C1 segment of cervical spinal cord (tissue), 14 donors: ENCODE measurements at regions not wholly inside any gene's neighbourhood (a gene's known extent, or its start where the extent isn't known, plus 50 kb on each side); places are given as distances from the start of the nearest gene placed in this dataset.

ENCODE experiments used
- DNase-seq, 14 donors: peaks; one replicate each; lab custom pipeline; 2025; lab: John Stamatoyannopoulos, UW

DNA sequence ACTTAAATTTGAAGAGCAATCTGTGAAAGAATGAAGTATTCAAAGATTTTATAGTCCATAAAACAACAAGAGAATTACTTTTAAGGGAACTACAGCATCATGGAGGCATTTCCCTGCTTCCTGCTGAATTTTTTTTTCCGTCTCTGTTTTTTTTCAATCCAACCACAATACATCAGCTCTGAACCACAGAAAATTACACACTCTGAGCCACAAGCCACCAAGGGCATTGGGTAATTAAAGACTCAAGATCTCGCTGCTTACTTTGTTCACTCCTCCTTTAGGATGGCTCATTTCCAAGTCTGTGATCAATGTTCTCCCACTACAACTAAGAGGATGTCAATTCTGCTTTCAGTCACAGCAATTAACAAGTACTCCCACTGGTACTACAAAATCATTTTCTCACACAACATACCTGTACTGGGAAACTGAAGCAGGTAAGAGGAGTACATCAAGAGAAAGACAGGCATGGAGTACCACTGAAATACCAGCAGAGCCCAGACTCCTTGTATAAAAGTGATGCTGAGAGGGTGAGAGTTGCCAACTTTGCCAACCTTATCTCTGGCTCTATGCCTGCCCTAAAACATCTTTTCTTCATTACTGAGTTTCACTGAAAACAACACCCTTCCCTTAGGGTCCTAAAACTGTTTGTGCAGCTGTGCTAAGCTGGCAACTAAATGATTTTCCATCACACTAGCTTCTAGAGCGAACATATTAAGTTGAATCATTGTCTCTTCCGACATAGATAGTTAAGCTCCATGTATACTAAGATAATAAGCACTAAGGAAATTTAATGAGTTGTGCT, 105.8 kb upstream of the MAGEB18 start:
- no peak for DNase-seq

DNA sequence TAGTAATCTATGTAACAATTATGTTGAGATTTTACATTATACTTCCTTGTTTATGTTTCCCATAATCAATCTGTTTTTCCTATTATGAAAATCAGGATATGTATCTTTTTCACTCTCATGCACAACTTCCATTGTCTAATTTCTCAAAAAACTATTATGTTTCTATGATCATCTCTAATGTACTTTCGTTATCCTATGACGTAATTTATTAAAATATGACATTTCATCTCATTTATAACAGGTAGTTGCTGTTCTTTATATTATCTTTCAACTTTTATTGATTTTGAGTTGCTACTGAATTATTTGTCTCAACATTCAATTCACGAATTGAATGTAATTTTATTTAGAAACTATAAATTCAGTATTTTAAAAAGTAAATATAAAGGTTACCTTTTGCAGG, 100.8 kb upstream of the MAGEB18 start:
- no peak for DNase-seq

DNA sequence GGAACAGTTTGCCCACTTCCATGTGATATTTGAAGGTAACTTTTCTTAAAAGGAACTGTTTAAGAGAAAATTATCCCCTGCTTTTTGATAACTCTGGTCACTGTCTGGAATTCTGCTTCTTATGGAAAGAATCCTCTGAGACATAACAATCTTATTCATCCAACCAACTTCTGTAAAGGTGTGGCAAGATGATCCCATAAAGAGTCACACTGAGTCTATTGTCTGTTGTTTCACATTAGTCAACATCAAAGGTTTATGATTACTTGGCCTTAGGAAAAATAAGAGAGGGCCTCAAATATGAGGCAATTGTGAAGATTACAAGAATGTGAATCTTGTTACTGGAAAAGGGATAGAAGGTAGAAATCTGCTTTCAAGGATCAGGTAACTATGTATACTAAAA, 88.0 kb upstream of the MAGEB18 start:
- DNase-seq = no peak

DNA sequence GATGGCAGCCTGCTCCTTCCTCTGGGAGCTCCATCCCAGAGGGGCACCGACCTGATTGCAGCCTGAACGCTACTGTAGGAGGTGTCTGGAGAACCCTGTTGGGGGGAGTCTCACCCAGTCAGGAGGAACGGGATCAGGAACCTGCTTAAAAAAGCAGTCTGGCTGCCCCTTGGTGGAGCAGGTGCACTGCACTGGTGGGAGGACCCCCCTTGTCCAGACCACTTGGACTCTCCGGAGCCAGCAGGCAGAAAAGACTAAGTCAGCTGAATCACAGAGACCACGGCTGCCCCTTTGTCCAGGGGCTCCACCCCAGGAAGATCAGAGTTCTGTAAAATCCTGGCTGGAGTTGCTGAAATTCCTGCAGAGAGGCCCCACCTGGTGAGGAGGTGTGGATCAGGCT, 67.3 kb upstream of the MAGEB18 start:
- no peak for DNase-seq

- DNase-seq = no peak
These were observed 66.5 kb upstream of the MAGEB18 start for GRCh38 chrX:26071618-26072017.

- DNase-seq = no peak
These were observed 55.0 kb upstream of the MAGEB18 start for GRCh38 chrX:26083093-26083492.
